ENCODE measurements at regions not wholly inside any gene's neighbourhood (a gene's known extent, or its start where the extent isn't known, plus 50 kb on each side); places are given as distances from the start of the nearest gene placed in this dataset.

DNA sequence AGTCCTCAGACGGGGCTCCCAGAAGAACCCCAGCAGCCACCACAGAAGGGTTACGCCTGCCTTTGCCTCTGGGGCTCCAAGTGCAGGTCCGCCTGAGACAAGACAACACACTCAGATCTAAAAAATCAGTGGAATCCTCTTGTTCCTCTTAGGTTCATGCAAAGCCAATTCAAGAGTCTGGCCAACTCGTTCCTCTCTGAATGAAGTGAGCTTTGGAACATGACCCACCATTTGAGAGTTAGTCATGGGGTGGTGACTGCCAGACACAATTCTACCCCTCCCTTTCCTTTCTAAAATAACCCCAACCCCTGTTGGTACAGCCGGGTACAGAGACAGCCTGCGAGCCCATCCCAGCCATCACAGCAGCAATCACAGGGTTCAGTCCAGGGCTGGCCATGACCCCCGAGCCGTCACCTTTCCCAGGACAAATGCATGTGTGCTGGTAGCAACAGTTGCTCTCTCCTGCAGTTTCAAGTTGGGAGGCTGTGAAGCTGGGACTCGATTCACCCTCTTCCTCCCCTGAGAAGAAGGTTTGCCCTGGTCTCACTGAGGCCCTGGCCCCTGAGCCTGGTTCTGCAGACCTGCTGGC lies 183.1 kb upstream of the SH3BP4 start:
- DNase-seq (ENCODE audit: low read depth in 2 of 2), result no peak

DNA sequence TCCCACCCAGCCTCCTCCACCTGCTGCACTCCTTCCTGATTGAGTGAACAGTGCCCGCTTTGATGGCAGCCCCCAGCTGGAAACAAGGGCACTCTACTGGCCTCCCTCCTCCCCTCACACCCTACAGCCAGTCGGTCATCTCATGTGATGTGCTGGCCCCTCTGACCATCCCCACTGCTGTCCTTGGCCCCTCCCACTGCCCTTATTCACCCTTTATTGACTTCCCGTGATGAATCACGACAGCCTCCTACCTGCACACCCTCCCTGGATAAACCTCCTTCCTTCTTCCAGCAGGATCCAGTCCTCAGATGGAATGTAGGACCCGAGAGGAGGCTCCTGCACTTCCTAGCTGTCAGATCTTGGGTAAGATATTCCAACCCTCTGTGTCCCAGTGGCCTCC lies 186.5 kb upstream of the SH3BP4 start:
- DNase-seq (ENCODE audit: low read depth in 2 of 2), result no peak

DNA sequence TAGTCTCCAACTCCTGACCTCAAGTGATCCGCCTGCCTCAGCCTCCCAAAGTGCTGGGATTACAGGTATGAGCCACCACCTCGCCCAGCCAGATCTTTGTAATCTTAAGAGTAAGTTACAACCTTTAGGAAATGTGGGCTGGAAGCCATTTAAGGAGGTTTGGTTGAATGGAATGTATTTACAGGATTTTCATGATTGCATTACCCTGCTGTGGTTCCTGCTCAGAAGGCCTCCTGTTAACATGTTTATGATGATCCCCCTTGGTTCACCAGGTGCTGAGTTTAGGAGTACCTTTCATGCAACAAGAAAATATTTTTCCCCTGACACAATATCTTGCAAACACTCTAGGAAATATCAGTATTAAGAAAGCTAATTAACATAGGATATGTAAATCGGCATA lies 187.4 kb upstream of the SH3BP4 start:
- no peak for DNase-seq (ENCODE audit: low read depth in 2 of 2)

DNA sequence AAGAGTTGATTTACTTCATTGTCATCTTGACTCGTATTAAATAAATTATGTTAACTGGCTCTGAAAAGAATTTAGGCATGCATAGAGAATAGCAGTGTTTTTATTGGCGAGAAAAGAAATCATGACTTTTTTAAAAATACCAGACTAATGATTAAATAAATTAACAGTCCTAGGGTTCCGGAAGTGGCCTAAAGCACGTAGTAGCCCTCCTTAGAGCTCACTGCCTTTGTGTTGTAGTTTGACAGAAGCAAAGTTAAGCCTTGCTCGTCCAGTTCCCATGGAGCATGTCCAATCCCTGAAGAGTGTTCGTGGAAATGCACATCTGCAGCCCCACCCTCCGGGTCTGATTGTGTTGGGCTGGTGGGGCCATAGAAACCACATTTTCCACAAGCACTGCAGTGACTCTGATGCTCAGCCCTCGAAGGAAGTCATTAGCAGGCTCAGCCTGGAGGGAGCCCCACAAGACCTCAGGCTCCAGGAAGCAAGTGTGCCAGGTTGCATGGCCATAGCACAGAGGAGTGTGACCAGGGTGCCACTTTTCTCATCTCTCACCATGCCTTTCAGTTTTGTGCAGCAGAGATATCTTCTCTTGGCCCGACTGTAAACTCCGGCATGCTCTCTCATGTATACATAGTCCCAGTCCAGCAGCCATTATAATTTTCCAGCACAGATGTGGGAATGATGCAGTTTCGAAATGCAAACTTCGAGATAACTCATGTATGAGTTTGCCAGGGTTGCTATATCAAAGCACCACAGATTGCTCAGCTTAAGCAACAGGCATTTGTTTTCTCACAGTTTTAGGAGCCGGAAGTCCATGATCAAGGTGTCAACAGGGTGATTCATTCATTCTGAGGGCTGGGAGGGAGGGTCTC lies 188.6 kb upstream of the SH3BP4 start:
- no peak for DNase-seq (ENCODE audit: low read depth in 2 of 2)

DNA sequence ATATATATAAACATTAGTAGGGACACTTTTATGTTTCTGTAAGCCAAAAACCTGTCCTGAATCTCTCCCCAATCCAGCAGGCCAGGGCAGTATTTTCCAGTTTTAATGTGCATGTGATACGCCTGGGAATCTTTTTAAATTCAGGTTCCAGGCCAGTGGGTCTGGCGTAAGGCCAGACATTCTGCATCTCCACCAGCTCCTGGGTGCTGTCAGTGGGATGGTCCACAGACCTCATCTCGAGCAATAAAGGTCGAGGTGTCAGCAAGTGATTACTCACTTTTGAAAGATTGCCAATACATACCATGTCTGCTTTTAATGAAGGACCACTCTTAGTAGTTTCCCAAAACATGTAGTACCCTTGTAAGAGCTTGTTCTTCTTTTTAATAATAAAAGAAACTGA lies 189.9 kb upstream of the SH3BP4 start:
- no peak for DNase-seq (ENCODE audit: low read depth in 2 of 2)

DNA sequence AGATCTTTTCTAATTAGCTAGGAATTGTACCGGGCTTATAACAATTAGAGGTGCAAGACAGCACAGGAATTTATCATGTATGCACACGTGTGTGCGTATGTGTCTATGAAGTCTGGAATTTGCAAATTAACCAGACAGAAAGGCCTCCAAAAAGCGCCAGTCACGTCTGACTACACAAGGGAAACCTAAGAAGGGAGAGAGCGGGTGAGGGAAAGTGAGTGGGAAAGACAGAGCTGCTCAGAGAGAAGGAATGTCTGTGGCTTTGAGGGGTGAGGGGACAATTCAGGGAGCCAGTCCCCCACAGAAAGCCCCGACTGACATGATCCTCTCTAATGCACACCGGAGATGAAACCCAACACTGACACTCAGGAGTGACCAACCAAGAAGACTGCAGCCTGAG lies 197.7 kb upstream of the SH3BP4 start:
- no peak for DNase-seq (ENCODE audit: low read depth in 2 of 2)

DNA sequence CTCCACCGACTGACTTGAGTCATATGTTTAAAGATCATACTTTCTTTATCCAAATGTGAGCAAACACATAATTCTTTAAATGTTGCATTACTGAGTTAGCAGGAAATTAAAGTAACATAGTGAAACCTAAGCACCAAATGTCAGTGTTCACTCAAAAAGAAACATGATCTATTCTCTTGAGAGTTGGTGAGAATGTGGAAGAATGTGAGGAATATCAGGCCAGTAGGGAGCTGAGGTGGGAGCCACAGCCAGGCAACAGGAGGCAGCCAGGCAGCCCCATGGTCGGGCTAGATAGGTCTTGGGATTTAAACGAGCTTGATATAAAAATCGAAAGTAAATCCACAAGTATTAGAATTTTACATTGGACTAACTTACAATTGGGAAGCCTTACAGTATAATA lies 198.1 kb upstream of the SH3BP4 start:
- DNase-seq (ENCODE audit: low read depth in 2 of 2), result no peak

DNA sequence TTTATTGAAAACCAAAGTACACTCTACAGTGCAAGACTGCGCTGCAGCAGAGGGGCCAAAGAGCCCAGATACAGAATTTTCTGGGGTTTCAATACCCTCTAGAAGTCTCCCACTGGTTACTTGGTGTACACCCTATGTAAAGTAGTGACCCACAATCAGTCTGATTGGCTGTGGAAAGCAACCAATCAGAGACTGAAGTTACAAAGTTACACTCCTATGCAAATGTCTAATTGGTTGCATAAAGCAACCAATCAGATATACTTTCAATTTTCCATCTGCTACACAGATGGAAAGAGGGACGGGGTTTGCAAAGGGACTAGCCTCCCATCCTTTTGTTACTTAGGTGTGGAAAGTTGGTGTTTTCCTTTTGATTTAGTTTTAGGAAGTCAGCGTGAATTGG lies 198.9 kb upstream of the SH3BP4 start:
- DNase-seq (ENCODE audit: low read depth in 2 of 2), result no peak

DNA sequence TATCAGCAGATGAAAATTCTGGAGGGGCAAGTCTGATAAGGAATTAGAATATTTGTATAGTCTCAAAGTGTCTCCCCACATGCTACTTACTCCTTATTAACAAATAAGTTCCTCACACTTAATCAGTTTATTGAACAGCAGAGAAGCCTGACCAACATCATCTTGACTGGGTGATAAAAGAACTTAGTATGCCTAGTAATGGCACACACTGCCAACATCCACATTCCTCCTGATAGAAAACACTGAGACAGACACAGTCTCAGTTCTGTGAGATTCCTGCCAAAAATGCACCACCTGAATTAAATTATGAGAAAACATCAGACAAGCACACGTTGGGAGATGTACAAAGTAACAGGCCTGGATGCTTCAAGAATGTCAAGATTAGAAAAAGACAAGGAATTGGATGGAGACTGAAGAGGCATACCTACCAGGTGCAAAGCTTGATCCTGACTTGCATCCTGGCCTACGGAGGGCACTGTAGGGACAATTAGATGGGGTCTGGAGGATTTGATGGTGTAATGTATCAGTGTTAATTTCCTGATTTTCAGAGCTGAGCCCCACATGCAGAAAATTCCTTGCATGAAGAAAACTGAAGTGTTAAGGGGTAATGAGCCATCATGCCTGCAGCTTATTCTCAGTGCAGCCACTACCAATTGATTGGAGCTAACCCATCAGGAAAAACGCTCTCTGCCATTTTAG lies 200.4 kb upstream of the SH3BP4 start:
- DNase-seq (ENCODE audit: low read depth in 2 of 2), result no peak

DNA sequence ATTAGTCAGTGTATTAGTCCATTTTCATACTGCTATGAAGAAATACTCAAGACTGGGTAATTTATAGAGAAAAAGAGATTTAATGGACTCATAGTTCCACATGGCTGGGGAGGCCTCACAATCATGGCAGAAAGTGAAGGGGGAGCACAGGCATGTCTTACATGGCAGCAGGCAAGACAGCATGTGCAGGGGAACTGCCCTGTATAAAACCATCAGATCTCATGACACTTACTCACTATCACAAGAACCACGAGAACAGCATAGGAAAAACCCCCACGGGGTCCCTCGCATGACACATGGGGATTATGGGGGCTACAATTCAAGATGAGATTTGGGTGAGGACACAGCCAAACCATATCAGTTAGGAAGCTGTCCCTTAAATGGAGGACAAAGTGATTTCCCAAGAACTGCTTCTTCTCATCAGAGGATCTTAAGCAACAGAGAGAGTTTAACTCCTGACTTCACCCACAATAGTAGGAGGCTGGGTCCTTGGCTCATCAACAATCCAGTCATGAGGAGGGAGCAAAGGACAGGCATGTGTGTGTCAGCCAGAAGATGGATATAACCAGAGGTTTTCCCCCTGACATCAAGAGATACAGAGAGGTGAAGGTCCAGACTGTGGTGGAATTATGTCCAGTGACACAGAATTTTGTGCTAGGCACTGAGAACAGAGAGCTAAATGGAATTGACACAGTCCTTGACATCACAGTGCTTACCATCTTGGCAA lies 203.8 kb upstream of the SH3BP4 start:
- no peak for DNase-seq (ENCODE audit: low read depth in 2 of 2)

DNA sequence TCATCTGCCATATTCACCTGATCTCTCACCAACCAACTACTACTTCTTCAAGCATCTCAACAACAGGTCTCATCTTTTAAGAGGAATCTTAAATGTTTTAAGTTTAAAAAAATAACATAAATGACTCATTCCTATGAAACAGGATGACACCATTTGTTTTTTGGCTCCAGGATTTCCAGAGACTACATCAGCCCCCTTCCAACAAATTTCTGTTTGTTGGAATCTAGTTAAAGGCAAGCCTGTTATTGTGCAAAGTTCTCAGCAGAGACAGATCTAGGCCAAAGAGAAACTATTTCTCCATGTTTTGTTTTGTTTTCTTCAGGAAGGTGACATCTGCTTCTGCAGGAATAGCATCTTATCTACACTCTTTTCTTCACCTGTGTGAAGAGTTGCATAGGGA lies 204.8 kb upstream of the SH3BP4 start:
- no peak for DNase-seq (ENCODE audit: low read depth in 2 of 2)

DNA sequence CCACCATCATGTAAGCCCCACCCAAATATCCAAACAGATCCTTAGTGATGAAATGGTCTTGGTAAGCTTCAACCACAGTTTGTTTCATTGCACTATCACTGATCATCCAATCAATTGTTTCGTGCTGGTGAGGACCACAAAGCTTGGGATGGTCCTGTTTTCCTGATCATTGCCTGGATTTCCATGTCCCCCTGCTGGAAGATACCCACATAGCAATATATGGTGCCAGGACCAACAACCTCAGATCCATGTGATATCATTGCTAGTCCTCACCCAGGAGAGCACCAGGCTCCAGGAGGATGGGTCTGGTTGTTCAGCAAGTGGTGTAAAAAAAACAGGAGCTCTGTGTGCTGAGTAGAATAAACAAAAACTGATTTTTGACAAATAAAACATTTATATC lies 206.5 kb upstream of the SH3BP4 start:
- DNase-seq (ENCODE audit: low read depth in 2 of 2), result no peak

DNA sequence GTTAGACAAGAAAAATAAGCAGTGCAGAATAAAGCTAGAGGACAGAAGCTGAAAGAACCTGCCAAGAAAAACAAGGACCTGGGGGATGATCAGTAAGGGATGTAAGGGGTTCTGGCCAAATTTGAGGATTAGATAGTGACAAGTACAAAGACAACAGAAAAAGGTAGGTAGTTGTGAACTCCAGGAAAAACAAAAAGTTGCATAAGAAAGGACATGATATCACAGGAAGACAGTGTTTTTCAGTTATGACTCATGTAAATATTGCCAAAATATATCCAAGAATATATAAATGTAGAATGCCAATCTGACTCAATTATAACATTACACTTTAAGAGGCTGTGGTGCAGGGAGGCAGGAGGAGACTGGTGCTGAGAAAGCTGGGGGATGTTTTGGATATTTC lies 209.8 kb upstream of the SH3BP4 start:
- no peak for DNase-seq (ENCODE audit: low read depth in 2 of 2)

DNA sequence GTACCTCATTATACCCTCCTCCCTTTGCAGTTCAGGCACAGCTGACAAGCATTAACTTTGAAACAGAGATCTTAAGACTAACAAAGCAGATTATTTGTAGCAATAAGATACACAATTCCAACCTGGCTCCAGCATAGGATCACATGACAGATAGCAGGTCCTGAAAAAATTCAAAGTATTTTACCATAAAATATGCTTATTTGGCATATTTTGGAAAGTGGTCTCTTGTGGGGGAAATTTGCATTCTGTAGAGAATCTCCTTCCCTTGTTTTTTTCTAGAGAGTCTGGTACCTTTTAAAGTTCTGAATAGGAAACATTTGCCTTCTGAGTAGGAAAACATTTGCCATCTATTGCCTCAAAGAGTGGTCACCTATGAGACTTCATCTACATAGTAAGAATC lies 212.8 kb upstream of the SH3BP4 start:
- no peak for DNase-seq (ENCODE audit: low read depth in 2 of 2)

DNA sequence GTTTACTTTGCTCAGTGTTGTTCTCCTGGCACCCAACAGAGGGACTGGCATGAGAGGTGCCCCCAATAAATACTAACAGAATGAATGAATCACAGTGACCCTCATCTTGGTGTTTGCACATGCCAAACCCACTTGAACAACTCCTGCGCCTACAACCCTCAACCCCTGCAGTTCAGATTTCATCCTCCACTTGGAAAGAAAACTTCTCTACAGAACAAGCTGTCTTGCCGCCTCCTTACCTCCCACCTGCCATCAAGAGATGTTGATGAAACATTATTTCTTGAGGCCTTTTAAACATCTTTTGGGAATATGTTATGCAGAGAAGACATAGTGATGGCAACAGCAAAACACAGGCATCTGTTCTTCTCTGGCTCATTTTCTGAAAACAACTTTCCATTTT lies 216.0 kb upstream of the SH3BP4 start:
- DNase-seq (ENCODE audit: low read depth in 2 of 2), result no peak

DNA sequence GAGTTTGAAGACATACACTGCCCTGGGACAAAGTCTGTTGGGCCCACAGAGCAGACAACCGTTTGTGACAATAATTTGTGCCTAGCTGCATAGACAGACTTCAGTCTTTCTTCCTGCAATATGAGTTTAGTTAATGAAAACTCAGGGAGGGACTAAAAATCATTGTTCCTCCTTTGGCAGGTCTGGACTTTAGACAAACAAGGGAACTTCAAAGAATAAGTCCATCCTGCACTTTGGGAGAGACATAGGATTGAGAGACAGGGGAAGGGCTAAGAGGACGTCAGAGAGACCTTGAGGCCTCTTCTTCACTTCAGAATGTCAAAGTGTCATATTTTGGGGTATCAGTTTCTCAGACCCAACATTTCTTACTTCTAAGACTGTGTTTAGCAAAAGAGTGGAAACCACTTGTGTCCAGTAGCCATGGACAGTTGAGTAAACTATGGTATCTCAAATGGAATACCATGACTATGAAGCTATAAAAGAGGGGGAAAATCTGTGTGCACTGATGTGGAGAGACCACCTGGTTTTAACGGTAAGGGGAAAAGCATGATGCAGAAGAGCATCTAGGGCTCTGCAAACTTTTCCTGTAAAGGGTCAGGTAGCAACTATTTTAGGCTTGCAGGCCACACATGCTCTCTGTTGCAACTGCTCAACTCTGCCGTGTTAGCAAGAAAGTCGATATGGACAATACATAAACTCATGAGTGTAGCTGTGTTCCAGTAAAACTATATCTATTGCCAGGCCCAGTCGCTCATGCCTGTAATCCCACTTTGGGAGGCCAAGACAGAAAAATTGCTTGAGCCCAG lies 217.8 kb upstream of the SH3BP4 start:
- no peak for DNase-seq (ENCODE audit: low read depth in 2 of 2)

DNA sequence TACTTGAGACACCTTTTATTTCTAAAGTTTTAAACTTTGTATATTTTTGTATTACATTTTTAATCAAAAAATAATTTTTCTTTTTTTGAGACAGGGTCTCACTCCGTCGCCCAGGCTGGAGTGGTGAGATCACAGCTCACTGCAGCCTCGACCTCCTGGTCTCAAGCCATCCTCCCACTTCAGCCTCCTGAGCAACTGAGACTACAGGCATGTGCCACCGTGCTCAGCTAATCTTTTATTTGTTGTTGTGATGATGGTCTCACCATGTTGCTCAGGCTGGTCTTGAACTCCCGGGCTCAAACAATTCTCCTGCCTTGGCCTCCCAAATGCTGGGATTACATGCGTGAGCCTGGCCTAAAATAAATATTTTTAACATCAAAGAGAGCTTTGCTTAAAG lies 218.7 kb upstream of the SH3BP4 start:
- no peak for DNase-seq (ENCODE audit: low read depth in 2 of 2)

DNA sequence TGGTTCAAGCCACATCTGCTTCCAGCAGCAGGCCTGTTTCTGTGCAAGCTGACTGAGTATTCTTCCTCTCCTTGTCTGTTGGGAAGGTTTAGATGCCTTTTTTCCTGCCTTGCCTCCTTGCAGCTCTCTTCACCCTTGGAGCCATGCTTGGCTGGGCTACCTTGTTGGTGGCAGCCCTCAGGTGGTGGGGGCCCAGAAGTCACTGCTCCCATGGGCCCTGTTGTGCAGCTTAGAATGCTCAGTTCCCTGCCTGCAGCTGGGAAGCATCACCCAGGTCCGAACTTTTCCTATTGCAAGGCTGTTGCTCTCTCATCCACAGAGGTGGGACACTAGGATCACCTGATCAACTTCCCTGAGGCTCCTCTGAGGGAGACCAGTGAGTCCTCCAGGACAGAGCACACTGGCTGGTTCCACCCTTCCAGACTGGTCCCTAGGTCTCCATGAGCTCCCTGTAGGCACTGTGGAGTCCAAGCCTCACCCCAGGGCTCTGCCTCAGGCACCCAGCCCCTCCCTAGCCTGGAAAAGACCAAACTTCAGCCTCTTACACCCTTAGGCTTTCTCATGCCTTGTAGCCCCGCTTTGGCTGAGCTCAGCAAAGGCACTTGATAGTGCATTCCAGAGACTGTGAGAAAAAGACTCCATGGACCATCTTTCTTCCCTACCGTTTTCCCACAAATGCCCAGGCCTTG lies 219.3 kb upstream of the SH3BP4 start:
- DNase-seq (ENCODE audit: low read depth in 2 of 2), result no peak

DNA sequence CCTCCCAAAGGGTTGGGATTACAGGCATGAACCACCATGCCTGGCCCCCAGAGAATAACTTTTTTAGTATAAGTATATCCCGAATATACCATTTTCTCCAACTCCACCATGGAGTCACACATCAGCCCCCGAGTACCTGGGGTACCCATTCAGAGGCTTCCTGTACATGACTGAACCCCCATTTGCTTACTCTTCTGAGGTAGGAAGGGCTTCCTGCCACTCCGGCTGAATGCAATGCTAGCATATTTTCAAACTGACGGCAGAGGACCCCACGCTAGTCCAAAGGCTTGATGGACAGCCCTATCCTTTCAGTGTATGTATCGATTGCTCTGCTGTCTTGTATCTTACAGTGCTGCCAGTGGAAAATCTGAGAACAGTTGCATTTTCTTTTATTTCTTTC lies 220.6 kb upstream of the SH3BP4 start:
- no peak for DNase-seq (ENCODE audit: low read depth in 2 of 2)

DNA sequence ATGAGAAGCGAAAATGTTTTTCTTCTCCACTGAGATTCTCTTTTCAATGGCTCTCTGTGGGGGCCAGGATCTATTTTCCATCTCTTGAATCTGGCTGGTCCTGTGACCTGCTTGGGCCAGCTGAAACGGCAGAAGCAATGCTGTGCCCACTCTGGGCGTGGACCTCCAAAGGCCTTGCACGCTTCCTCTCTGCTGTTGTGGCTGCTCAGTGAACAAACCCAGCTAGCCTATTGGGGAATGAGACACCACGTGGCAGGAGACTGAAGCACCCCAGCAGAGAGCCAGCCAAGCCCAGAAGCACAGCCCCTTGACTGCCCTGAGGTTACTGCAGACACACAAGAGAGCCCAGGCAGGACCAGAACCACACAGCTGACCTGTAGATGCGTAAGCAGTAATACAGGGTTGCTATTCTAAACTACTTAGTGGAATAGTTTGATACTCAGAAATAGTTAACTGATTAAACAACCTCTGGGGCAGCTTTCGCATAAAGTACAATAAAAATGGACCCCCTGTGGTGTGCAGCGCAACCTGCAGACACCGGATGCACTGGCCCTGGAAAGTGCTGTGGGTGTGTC lies 221.7 kb upstream of the SH3BP4 start:
- no peak for DNase-seq (ENCODE audit: low read depth in 2 of 2)
